Vagina (tissue), 2 donors: ENCODE measurements at regions not wholly inside any gene's neighbourhood (a gene's known extent, or its start where the extent isn't known, plus 50 kb on each side); places are given as distances from the start of the nearest gene placed in this dataset.

Source experiments
- CTCF ChIP-seq, 3 experiments: fragments of 450-650 bp in 2 of 3; fragments of 200-600 bp in 1 of 3; sonication (generic) in 1 of 3; IDR thresholded peaks; one replicate each; pipeline ENCODE4 v1.5.1; 2017 to 2019; ENCODE audit warnings: antibody characterized with exemption in 3 of 3, mild to moderate bottlenecking in 2 of 3, moderate library complexity in 2 of 3
- POLR2A ChIP-seq, 2 donors: fragments of 450-650 bp; IDR thresholded peaks; one replicate each; pipeline ENCODE4 v1.6.1; 2017; ENCODE audit warnings: antibody characterized with exemption in 2 of 2, mild to moderate bottlenecking in 2 of 2, moderate library complexity in 2 of 2
- POLR2AphosphoS5 ChIP-seq, 2 donors: sonication (generic); formaldehyde crosslinking; IDR thresholded peaks; one replicate each; pipeline ENCODE4 v1.9.0; 2017; ENCODE audit warnings: antibody characterized with exemption in 2 of 2, mild to moderate bottlenecking in 2 of 2, low read depth in 1 of 2; ENCODE audit not compliant: insufficient read depth in 1 of 2

GRCh38 chr14:48430805-48431204 is 755.4 kb upstream of the MDGA2 start:
- TF ChIP-seq POLR2A (IDR thresholded peaks at IDR 0.05): no peak
- no peak for TF ChIP-seq CTCF (IDR thresholded peaks at IDR 0.05)
- TF ChIP-seq POLR2AphosphoS5 (IDR thresholded peaks at IDR 0.05; ENCODE audit: insufficient read depth in 1 of 2, low read depth in 1 of 2): no peak
